HG03095 (cell line): ENCODE measurements at regions not wholly inside any gene's neighbourhood (a gene's known extent, or its start where the extent isn't known, plus 50 kb on each side); places are given as distances from the start of the nearest gene placed in this dataset.
A peak's percentile ranks its signal among the peaks of the same experiment; 100 is the strongest.
"Not testable (repeated sequence)": the region's sequence is repeated elsewhere in the genome, so short reads cannot be mapped to it uniquely, and the experiment has no call there.

Experiments
- ATAC-seq: cut with Tn5 transposase; IDR thresholded peaks from one replicate; pipeline ENCODE4 v1.9.1; 2021; ENCODE audit warnings: moderate library complexity; ENCODE audit not compliant: unreplicated experiment

- no peak for ATAC-seq
Observed at GRCh38 chr3:40925231-40925630, 274.1 kb upstream of the CTNNB1 start.

GRCh38 chr3:40930131-40930538, 269.2 kb upstream of the CTNNB1 start:
- no peak for ATAC-seq

- no peak for ATAC-seq
Observed at GRCh38 chr3:40930756-40931155, 268.5 kb upstream of the CTNNB1 start.

GRCh38 chr3:40938591-40938990, 260.7 kb upstream of the CTNNB1 start:
- no peak for ATAC-seq

- ATAC-seq: no peak
Observed at GRCh38 chr3:40939030-40939740, 260.1 kb upstream of the CTNNB1 start.

GRCh38 chr3:40939741-40940130, 259.6 kb upstream of the CTNNB1 start:
- no peak for ATAC-seq

GRCh38 chr3:40940651-40941050, 258.7 kb upstream of the CTNNB1 start:
- no peak for ATAC-seq

- not testable (repeated sequence) for ATAC-seq
Observed at GRCh38 chr3:40947022-40947421, 252.3 kb upstream of the CTNNB1 start.

GRCh38 chr3:40949347-40949746, 250.0 kb upstream of the CTNNB1 start:
- not testable (repeated sequence) for ATAC-seq

GRCh38 chr3:40951636-40952035, 247.7 kb upstream of the CTNNB1 start:
- ATAC-seq: no peak

- no peak for ATAC-seq
Observed at GRCh38 chr3:40961104-40961857, 238.0 kb upstream of the CTNNB1 start.

- no peak for ATAC-seq
Observed at GRCh38 chr3:40962721-40963120, 236.6 kb upstream of the CTNNB1 start.

- ATAC-seq: no peak
Observed at GRCh38 chr3:40968666-40969065, 230.6 kb upstream of the CTNNB1 start.

GRCh38 chr3:40969341-40969740, 230.0 kb upstream of the CTNNB1 start:
- no peak for ATAC-seq

GRCh38 chr3:40969756-40970466, 229.4 kb upstream of the CTNNB1 start:
- ATAC-seq: no peak

- peak; percentile 96 for ATAC-seq
Observed at GRCh38 chr3:40971191-40972168, 227.8 kb upstream of the CTNNB1 start.

GRCh38 chr3:40972350-40972749, 227.0 kb upstream of the CTNNB1 start:
- no peak for ATAC-seq

- no peak for ATAC-seq
Observed at GRCh38 chr3:40973141-40973540, 226.2 kb upstream of the CTNNB1 start.

- no peak for ATAC-seq
Observed at GRCh38 chr3:40975711-40976121, 223.6 kb upstream of the CTNNB1 start.

GRCh38 chr3:40976241-40976640, 223.1 kb upstream of the CTNNB1 start:
- ATAC-seq: no peak

- ATAC-seq: no peak
Observed at GRCh38 chr3:40978442-40978841, 220.9 kb upstream of the CTNNB1 start.
